A549 (cell line): ENCODE measurements at regions not wholly inside any gene's neighbourhood (a gene's known extent, or its start where the extent isn't known, plus 50 kb on each side); places are given as distances from the start of the nearest gene placed in this dataset.

Experiments
- ATAC-seq, 2 experiments: fragments of 200-7000 bp in 1 of 2; fragments of >200 bp in 1 of 2; cut with Nextera tagmentation in 1 of 2; cut with Tn5 transposase in 1 of 2; 3 replicates each; pipeline versions ENCODE4 v1.8.0 to v1.9.1; 2018 to 2020; ENCODE audit warnings: mild to moderate bottlenecking in 1 of 2, moderate library complexity in 1 of 2
- CTCF ChIA-PET: fragments of 300-600 bp; sonication (Branson Sonifier 250); formaldehyde crosslinking; extraction: SDS; loops from one replicate; lab custom pipeline; 2021; ENCODE audit warnings: antibody characterized with exemption, inconsistent platforms; lab: Yijun Ruan, JAX
- POLR2A ChIA-PET: fragments of 350-600 bp; formaldehyde crosslinking; extraction: SDS; loops from one replicate; lab custom pipeline; 2021; ENCODE audit warnings: antibody characterized with exemption, inconsistent platforms; lab: Yijun Ruan, JAX
- DNase-seq, 2 experiments: peaks; one replicate each; pipeline versions ENCODE4 v3.0.0 to v3.0.0-alpha.2; 2011 to 2016; ENCODE audit warnings: low read depth in 1 of 2, low spot score in 1 of 2
- FAIRE-seq: peaks from 2 replicates; lab custom pipeline; 2011; peaks lifted over from hg19 to GRCh38; lab: Jason Lieb, UNC
- H3K27ac ChIP-seq, 2 experiments: fragments of >200 bp; sonication (Bioruptor Twin); formaldehyde crosslinking; 3 replicates each; pipeline ENCODE4 v1.5.1; 2016 to 2017
- H3K4me1 ChIP-seq: fragments of >200 bp; sonication (Bioruptor Twin); formaldehyde crosslinking; 3 replicates; pipeline ENCODE4 v1.6.1; 2016
- H3K4me2 ChIP-seq: fragments of >200 bp; sonication (Bioruptor Twin); formaldehyde crosslinking; 3 replicates; pipeline ENCODE4 v1.6.1; 2016
- H3K4me3 ChIP-seq: fragments of >200 bp; sonication (Bioruptor Twin); formaldehyde crosslinking; 3 replicates; pipeline ENCODE4 v1.5.1; 2016
- H3K9me3 ChIP-seq: fragments of >200 bp; sonication (Bioruptor Twin); formaldehyde crosslinking; 3 replicates; pipeline ENCODE4 v1.6.1; 2016
- BHLHE40 ChIP-seq: IDR thresholded peaks from 2 replicates; pipeline ENCODE4 v1.6.1; 2012; ENCODE audit warnings: low read depth, low read length, inconsistent platforms
- CBX2 ChIP-seq: fragments of 200-600 bp; sonication (generic); IDR thresholded peaks from 2 replicates; pipeline ENCODE4 v1.6.1; 2016; ENCODE audit warnings: low read depth, mild to moderate bottlenecking, borderline replicate concordance
- CBX8 ChIP-seq: fragments of 200-600 bp; sonication (generic); IDR thresholded peaks from 2 replicates; pipeline ENCODE4 v1.6.1; 2016
- CEBPB ChIP-seq, 2 experiments: fragments of >200 bp in 1 of 2; sonication (Bioruptor Twin) in 1 of 2; formaldehyde crosslinking in 1 of 2; IDR thresholded peaks; 2 replicates each; pipeline ENCODE4 v1.6.1; 2012 to 2016
- CHD4 ChIP-seq: fragments of 200-600 bp; sonication (generic); IDR thresholded peaks from 2 replicates; pipeline ENCODE4 v1.6.1; 2016; ENCODE audit warnings: antibody characterized with exemption, mild to moderate bottlenecking, borderline replicate concordance
- EHF ChIP-seq: fragments of 250-450 bp; sonication (Bioruptor Pico); IDR thresholded peaks from 2 replicates; pipeline ENCODE4 v1.5.0; 2020; ENCODE audit warnings: mild to moderate bottlenecking
- FOSL2 ChIP-seq, 2 experiments: fragments of 450-650 bp in 1 of 2; fragments of >200 bp in 1 of 2; sonication (Bioruptor Twin) in 1 of 2; formaldehyde crosslinking; IDR thresholded peaks; 2 replicates each; pipeline versions ENCODE4 v1.5.0 to v1.6.1; 2016 to 2020; ENCODE audit warnings: mild to moderate bottlenecking in 1 of 2, moderate library complexity in 1 of 2
- FOXS1 ChIP-seq: fragments of 250-450 bp; sonication (Bioruptor Pico); IDR thresholded peaks from 2 replicates; pipeline ENCODE4 v1.5.0; 2020; ENCODE audit warnings: mild to moderate bottlenecking, moderate library complexity
- GATA3 ChIP-seq: IDR thresholded peaks from 2 replicates; pipeline ENCODE4 v1.6.1; 2012; ENCODE audit warnings: borderline replicate concordance
- HDAC2 ChIP-seq: fragments of 200-600 bp; sonication (generic); IDR thresholded peaks from 2 replicates; pipeline ENCODE4 v1.6.1; 2016
- HOXA7 ChIP-seq: fragments of 250-450 bp; sonication (Bioruptor Pico); IDR thresholded peaks from 2 replicates; pipeline ENCODE4 v1.5.0; 2020; ENCODE audit warnings: mild to moderate bottlenecking, moderate library complexity
- HOXB5 ChIP-seq: fragments of 250-450 bp; sonication (Bioruptor Pico); IDR thresholded peaks from 2 replicates; pipeline ENCODE4 v1.5.0; 2020; ENCODE audit warnings: mild to moderate bottlenecking, moderate library complexity
- JUN ChIP-seq, 2 experiments: fragments of >200 bp; sonication (Bioruptor Twin); formaldehyde crosslinking; IDR thresholded peaks; 2 replicates in 1 of 2; 3 replicates in 1 of 2; pipeline ENCODE4 v1.6.1; 2016 to 2017
- KDM1A ChIP-seq: fragments of 200-600 bp; sonication (generic); IDR thresholded peaks from 2 replicates; pipeline ENCODE4 v1.6.1; 2016; ENCODE audit warnings: low read depth, mild to moderate bottlenecking
- MAFK ChIP-seq: fragments of 450-650 bp; IDR thresholded peaks from 2 replicates; pipeline ENCODE4 v1.6.1; 2014; ENCODE audit not compliant: partially characterized antibody
- MAZ ChIP-seq: fragments of 150-350 bp; IDR thresholded peaks from 2 replicates; pipeline ENCODE4 v1.6.1; 2014; ENCODE audit warnings: antibody characterized with exemption, low read depth, low read length, borderline replicate concordance
- NFE2L2 ChIP-seq: fragments of 150-350 bp; conservative IDR thresholded peaks from 2 replicates; pipeline ENCODE4 v1.6.1; 2014; ENCODE audit warnings: low read length
- PBX3 ChIP-seq: IDR thresholded peaks from 2 replicates; pipeline ENCODE4 v1.6.1; 2012
- POLR2A ChIP-seq: IDR thresholded peaks from 2 replicates; pipeline ENCODE4 v1.6.1; 2012; ENCODE audit warnings: mild to moderate bottlenecking, low read length
- RARB ChIP-seq: fragments of 250-450 bp; sonication (Bioruptor Pico); IDR thresholded peaks from 2 replicates; pipeline ENCODE4 v1.8.0; 2021; ENCODE audit warnings: mild to moderate bottlenecking, moderate library complexity
- RCOR1 ChIP-seq: fragments of 150-350 bp; IDR thresholded peaks from 2 replicates; pipeline ENCODE4 v1.6.1; 2014; ENCODE audit warnings: antibody characterized with exemption, low read length, low read depth
- RFX5 ChIP-seq: fragments of 450-650 bp; IDR thresholded peaks from 2 replicates; pipeline ENCODE4 v1.7.1; 2014; ENCODE audit warnings: antibody characterized with exemption, mild to moderate bottlenecking, moderate library complexity
- SREBF2 ChIP-seq: fragments of 450-650 bp; IDR thresholded peaks from 2 replicates; pipeline ENCODE4 v1.6.1; 2014; ENCODE audit warnings: mild to moderate bottlenecking, moderate library complexity
- TFCP2L1 ChIP-seq: fragments of 250-450 bp; sonication (Bioruptor Pico); IDR thresholded peaks from 2 replicates; pipeline ENCODE4 v1.5.0; 2021; ENCODE audit warnings: mild to moderate bottlenecking
- ZFP36 ChIP-seq: fragments of 450-650 bp; IDR thresholded peaks from 2 replicates; pipeline ENCODE4 v1.6.1; 2014; ENCODE audit warnings: borderline replicate concordance; ENCODE audit not compliant: partially characterized antibody
- ZSCAN20 ChIP-seq: fragments of 250-450 bp; sonication (Bioruptor Pico); IDR thresholded peaks from 2 replicates; pipeline ENCODE4 v1.8.0; 2022; ENCODE audit warnings: mild to moderate bottlenecking, moderate library complexity
- WGBS: methylation state at CpG from one replicate; pipeline ENCODE4 v1.1.6; 2017; ENCODE audit errors: missing lambda C conversion rate; 5-methylcytosine and 5-hydroxymethylcytosine counted together
- TF ChIP-seq, protein P1 (sequence below): fragments of 250-450 bp; sonication (Bioruptor Pico); IDR thresholded peaks from 2 replicates; pipeline ENCODE4 v1.5.0; 2021; ENCODE audit warnings: mild to moderate bottlenecking, moderate library complexity, borderline replicate concordance
- TF ChIP-seq, protein P2 (sequence below): fragments of >200 bp; sonication (Bioruptor Twin); formaldehyde crosslinking; IDR thresholded peaks from 2 replicates; pipeline ENCODE4 v1.6.1; 2016
- TF ChIP-seq, protein P3 (sequence below): fragments of 200-600 bp; sonication (generic); IDR thresholded peaks from 2 replicates; pipeline ENCODE4 v1.6.1; 2016; ENCODE audit warnings: antibody characterized with exemption, mild to moderate bottlenecking, moderate library complexity

DNA sequence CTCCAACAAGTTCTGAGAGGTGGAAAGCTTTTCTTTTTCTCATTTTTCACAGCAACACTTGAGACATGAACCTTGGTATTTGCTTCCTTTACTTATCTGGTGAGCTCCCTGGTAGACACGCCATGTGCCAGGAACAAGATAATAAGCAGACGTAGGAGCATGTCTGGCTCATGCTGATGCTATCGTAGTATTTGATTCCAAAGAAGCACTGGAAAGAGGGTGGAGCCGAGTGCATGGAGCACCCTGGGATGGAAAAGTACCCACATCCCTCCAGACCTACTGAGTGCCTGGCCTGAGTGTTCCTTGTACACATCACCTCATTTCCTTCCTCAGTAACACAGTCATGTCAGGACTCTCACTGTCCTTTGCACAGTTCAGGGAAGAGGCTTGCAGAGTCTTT is 231.0 kb downstream of the CBLN1 start:
- ATAC-seq (no peak; a peak in 1 of 6 replicates), FAIRE-seq (no peak), DNase-seq (no peak)
- TF ChIP-seq RCOR1 (no peak), POLR2A (no peak), HDAC2 (no peak), FOXS1 (CRISPR knock-in tag) (no peak), TFCP2L1 (CRISPR knock-in tag) (no peak), SREBF2 (no peak), EHF (no peak), CHD4 (no peak), CBX2 (no peak), JUN (IDR thresholded peaks at IDR 0.05) (no peak), RFX5 (no peak), HOXA7 (no peak), ZSCAN20 (CRISPR knock-in tag) (no peak), CBX8 (no peak), MAFK (no peak)
- TF ChIP-seq, protein P1, sequence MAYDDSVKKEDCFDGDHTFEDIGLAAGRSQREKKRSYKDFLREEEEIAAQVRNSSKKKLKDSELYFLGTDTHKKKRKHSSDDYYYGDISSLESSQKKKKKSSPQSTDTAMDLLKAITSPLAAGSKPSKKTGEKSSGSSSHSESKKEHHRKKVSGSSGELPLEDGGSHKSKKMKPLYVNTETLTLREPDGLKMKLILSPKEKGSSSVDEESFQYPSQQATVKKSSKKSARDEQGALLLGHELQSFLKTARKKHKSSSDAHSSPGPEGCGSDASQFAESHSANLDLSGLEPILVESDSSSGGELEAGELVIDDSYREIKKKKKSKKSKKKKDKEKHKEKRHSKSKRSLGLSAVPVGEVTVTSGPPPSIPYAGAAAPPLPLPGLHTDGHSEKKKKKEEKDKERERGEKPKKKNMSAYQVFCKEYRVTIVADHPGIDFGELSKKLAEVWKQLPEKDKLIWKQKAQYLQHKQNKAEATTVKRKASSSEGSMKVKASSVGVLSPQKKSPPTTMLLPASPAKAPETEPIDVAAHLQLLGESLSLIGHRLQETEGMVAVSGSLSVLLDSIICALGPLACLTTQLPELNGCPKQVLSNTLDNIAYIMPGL (CRISPR knock-in tag) = no peak
- no peaks in the 10 kb centered on the region for H3K4me1 ChIP-seq
- H3K4me2 ChIP-seq = no peak overlapping the region
- POLR2A ChIA-PET = no interaction called here
- H3K9me3 ChIP-seq = no peaks in the 10 kb centered on the region
- no peak overlapping the region for H3K27ac ChIP-seq
- H3K4me3 ChIP-seq = no peak overlapping the region
- 40% methylated on average over 4 of the region's 4 CpGs for WGBS
- CTCF ChIA-PET = interaction anchor here (0.7 kb wide), 1 partner anchor 17 kb away, joined by 3 read pairs; no protein-coding TSS in a partner anchor

DNA sequence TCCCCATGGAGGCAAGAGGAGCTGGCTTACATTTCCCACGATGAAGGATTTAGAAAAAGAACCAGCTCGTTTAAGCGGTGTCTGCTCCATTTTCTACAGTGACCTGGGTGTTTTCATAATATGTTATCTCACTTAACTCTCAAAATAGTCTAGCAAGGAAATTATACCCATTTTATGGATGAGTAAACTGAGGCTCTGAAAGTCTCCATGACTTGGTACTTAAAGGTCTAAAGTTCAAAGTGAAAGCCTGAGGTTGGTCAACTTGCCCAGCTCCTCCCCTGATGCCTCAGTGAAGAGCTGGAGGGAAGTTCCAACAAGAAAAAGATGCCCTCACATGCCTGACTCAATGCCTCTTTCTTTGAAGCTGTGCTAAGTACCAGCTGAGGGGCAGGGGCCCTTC is 232.0 kb downstream of the CBLN1 start:
- H3K4me1 ChIP-seq = no peaks in the 10 kb centered on the region
- H3K4me2 ChIP-seq = no peak overlapping the region
- 6% methylated on average over 3 of the region's 3 CpGs for WGBS
- ChIA-PET POLR2A (no interaction called here), CTCF (interaction anchor here (1.0 kb wide), 1 partner anchor 11 kb away, joined by 3 read pairs; no protein-coding TSS in a partner anchor)
- ATAC-seq (no peak), FAIRE-seq (no peak), DNase-seq (no peak)
- H3K4me3 ChIP-seq = no peak overlapping the region
- H3K27ac ChIP-seq = no peak overlapping the region
- no peaks in the 10 kb centered on the region for H3K9me3 ChIP-seq
- TF ChIP-seq MAZ = no peak
- no peak for TF ChIP-seq KDM1A
- TF ChIP-seq NFE2L2 = no peak
- no peak for TF ChIP-seq BHLHE40
- no peak for TF ChIP-seq CBX8
- TF ChIP-seq, protein P2, sequence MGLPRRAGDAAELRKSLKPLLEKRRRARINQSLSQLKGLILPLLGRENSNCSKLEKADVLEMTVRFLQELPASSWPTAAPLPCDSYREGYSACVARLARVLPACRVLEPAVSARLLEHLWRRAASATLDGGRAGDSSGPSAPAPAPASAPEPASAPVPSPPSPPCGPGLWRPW = no peak
- TF ChIP-seq FOSL2 (IDR thresholded peaks at IDR 0.05) = no peak
- no peak for TF ChIP-seq FOSL2 (CRISPR knock-in tag; IDR thresholded peaks at IDR 0.05)

DNA sequence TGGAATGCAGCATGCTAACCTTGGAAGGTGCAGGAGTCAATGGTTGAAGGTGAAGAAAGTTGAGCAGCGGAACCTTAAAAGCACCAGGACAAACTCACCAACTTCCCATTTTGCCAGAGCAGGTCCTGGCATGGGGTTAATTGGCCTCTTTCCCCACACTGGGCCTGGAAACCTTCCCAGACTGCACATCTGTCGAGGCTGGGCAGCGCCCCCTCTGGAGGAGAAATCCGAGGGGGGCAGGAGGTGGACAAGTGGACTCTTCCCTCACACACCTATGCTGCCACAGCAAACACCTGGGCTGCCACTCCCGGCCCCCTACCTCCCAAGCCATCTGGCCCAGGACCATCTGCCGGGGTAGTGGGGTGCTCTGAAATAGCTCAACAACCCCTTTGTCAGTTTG is 232.4 kb downstream of the CBLN1 start:
- Histone ChIP-seq H3K4me3 (no peak overlapping the region), H3K4me2 (no peak overlapping the region), H3K9me3 (no peaks in the 10 kb centered on the region), H3K4me1 (no peaks in the 10 kb centered on the region), H3K27ac (no peak overlapping the region)
- TF ChIP-seq HOXA7 (no peak), ZFP36 (no peak), HOXB5 (CRISPR knock-in tag) (no peak), GATA3 (no peak), NFE2L2 (no peak), RARB (CRISPR knock-in tag) (no peak), CEBPB (IDR thresholded peaks at IDR 0.05) (no peak), PBX3 (no peak), FOXS1 (CRISPR knock-in tag) (no peak)
- TF ChIP-seq, protein P3, sequence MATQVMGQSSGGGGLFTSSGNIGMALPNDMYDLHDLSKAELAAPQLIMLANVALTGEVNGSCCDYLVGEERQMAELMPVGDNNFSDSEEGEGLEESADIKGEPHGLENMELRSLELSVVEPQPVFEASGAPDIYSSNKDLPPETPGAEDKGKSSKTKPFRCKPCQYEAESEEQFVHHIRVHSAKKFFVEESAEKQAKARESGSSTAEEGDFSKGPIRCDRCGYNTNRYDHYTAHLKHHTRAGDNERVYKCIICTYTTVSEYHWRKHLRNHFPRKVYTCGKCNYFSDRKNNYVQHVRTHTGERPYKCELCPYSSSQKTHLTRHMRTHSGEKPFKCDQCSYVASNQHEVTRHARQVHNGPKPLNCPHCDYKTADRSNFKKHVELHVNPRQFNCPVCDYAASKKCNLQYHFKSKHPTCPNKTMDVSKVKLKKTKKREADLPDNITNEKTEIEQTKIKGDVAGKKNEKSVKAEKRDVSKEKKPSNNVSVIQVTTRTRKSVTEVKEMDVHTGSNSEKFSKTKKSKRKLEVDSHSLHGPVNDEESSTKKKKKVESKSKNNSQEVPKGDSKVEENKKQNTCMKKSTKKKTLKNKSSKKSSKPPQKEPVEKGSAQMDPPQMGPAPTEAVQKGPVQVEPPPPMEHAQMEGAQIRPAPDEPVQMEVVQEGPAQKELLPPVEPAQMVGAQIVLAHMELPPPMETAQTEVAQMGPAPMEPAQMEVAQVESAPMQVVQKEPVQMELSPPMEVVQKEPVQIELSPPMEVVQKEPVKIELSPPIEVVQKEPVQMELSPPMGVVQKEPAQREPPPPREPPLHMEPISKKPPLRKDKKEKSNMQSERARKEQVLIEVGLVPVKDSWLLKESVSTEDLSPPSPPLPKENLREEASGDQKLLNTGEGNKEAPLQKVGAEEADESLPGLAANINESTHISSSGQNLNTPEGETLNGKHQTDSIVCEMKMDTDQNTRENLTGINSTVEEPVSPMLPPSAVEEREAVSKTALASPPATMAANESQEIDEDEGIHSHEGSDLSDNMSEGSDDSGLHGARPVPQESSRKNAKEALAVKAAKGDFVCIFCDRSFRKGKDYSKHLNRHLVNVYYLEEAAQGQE = no peak
- 18% methylated on average over 5 of the region's 6 CpGs for WGBS
- no peak for DNase-seq
- ATAC-seq = no peak
- CTCF ChIA-PET = interaction anchor here (1.0 kb wide), 1 partner anchor 11 kb away, joined by 3 read pairs; no protein-coding TSS in a partner anchor
- no peak for FAIRE-seq
- POLR2A ChIA-PET = no interaction called here
